Loucy (cell line): ENCODE measurements at regions not wholly inside any gene's neighbourhood (a gene's known extent, or its start where the extent isn't known, plus 50 kb on each side); places are given as distances from the start of the nearest gene placed in this dataset.

Source experiments
- EZH2phosphoT487 ChIP-seq: fragments of 200-600 bp; IDR thresholded peaks from 2 replicates; pipeline ENCODE4 v1.6.1; 2018; ENCODE audit warnings: antibody characterized with exemption, mild to moderate bottlenecking, moderate library complexity, borderline replicate concordance
- TF ChIP-seq, protein P1 (sequence below): fragments of 200-600 bp; sonication (generic); conservative IDR thresholded peaks from 2 replicates; pipeline ENCODE4 v1.5.1; 2014; ENCODE audit warnings: mild to moderate bottlenecking, antibody characterized with exemption, low read length

DNA sequence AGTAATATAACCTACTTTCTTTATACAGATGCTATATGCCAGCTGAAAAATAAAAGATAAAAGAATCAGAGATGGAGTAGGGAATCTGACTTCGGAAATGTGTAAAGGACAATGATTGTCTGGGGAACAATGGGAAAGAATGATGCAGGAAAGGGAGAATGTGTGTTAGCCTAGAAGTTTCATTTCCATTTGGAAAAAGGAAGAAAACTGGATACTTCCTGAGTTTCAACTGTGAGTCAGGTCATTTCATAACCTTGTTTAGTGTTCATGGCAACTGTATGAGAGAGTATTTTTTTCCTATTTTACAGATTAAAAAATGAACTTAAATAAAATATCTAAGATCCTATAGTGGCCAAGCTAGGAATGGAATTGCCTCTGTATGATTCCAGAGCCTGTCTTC lies 261.3 kb upstream of the NECTIN3 start:
- TF ChIP-seq, protein P1, sequence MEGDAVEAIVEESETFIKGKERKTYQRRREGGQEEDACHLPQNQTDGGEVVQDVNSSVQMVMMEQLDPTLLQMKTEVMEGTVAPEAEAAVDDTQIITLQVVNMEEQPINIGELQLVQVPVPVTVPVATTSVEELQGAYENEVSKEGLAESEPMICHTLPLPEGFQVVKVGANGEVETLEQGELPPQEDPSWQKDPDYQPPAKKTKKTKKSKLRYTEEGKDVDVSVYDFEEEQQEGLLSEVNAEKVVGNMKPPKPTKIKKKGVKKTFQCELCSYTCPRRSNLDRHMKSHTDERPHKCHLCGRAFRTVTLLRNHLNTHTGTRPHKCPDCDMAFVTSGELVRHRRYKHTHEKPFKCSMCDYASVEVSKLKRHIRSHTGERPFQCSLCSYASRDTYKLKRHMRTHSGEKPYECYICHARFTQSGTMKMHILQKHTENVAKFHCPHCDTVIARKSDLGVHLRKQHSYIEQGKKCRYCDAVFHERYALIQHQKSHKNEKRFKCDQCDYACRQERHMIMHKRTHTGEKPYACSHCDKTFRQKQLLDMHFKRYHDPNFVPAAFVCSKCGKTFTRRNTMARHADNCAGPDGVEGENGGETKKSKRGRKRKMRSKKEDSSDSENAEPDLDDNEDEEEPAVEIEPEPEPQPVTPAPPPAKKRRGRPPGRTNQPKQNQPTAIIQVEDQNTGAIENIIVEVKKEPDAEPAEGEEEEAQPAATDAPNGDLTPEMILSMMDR: no peak
- no peak for TF ChIP-seq EZH2phosphoT487
